Adrenal gland (tissue), 9 donors: ENCODE measurements at regions not wholly inside any gene's neighbourhood (a gene's known extent, or its start where the extent isn't known, plus 50 kb on each side); places are given as distances from the start of the nearest gene placed in this dataset.

Experiments used
- DNase-seq, 7 donors: peaks; one replicate each; pipeline ENCODE4 v3.0.0-alpha.2; 2019 to 2020
- H3K27ac ChIP-seq, 5 donors: fragments of 200-600 bp; sonication (generic) in 4 of 5; 1 replicate in 3 of 5; 2 replicates in 2 of 5; pipeline versions ENCODE4 v1.5.1 to v1.8.0; 2016 to 2020; ENCODE audit warnings: mild to moderate bottlenecking in 1 of 5
- H3K27me3 ChIP-seq: fragments of 200-600 bp; 2 replicates; pipeline ENCODE4 v1.8.0; 2021
- H3K36me3 ChIP-seq, 2 donors: fragments of 200-600 bp; replicated peaks in 1 of 2; 1 replicate in 1 of 2; 2 replicates in 1 of 2; pipeline versions ENCODE4 v1.5.1 to v1.8.0; 2018 to 2022
- H3K4me1 ChIP-seq, 2 donors: fragments of 200-600 bp; replicated peaks in 1 of 2; 1 replicate in 1 of 2; 2 replicates in 1 of 2; pipeline versions ENCODE4 v1.5.1 to v1.8.0; 2018 to 2021
- H3K4me3 ChIP-seq, 4 donors: fragments of 200-600 bp; sonication (generic) in 3 of 4; one replicate each; pipeline ENCODE4 v1.5.1; 2016 to 2018
- H3K9me3 ChIP-seq, 3 donors: fragments of 200-600 bp; sonication (generic) in 1 of 3; replicated peaks in 1 of 3; 1 replicate in 2 of 3; 2 replicates in 1 of 3; pipeline versions ENCODE4 v1.5.1 to v1.8.0; 2016 to 2021
- POLR2A ChIP-seq, 2 donors: fragments of 450-650 bp; IDR thresholded peaks; one replicate each; pipeline ENCODE4 v1.6.1; 2017; ENCODE audit warnings: antibody characterized with exemption in 2 of 2, mild to moderate bottlenecking in 2 of 2, moderate library complexity in 1 of 2
- WGBS, 4 donors: extraction: QIAGEN DNeasy Blood & Tissue Kit in 2 of 4; methylation state at CpG; one replicate each; pipeline versions ENCODE4 v1.1.5 to v1.1.7; 2013 to 2017; 5-methylcytosine and 5-hydroxymethylcytosine counted together
- intact Hi-C, 2 donors: fragments of 100-400 bp; cut with DNase I; formaldehyde crosslinking; loops; one replicate each; pipeline versions ENCODE4 v1.14.1 to v1.15.0; 2022 to 2023
- TF ChIP-seq, protein P1 (sequence below), 6 experiments: fragments of 450-650 bp in 4 of 6; fragments of 200-600 bp in 2 of 6; sonication (generic) in 1 of 6; IDR thresholded peaks; 1 replicate in 5 of 6; 2 replicates in 1 of 6; pipeline versions ENCODE4 v1.5.1 to v1.8.0; 2016 to 2021; ENCODE audit warnings: antibody characterized with exemption in 6 of 6, mild to moderate bottlenecking in 2 of 6, moderate library complexity in 1 of 6
- donor health status: healthy with polysubstance abuse.
- donor health status: Bipolar disorder and iron deficiency.
- donor health status: DM: yes; HTN: yes; CAD: no.
- donor health status: DM: no; HTN: no; CAD: no.
- donor health status: DM: no; HTN: no; CAD: no.

DNA sequence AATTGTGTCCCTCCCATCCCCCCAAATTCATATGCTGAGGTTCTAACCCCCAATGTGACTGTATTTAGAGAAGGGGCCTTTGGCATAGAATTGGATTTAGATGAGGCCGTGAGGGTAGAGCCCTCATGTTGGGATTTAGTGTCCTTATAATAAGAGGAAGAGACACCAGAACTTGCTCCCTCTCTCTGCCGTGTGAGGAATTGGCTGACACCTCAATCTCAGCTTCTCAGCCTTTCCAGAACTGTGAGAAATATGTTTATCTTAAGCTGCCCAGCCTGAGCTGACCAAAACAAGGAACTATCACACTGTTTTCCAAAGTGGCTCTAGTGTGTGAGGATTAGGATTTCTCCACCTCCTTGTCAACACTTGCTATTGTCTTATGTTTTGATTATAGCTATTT is 400.0 kb upstream of the FZD8 start:
- 80 to 91% (median 83%) methylated on average over 2 of the region's 2 CpGs for WGBS, 4 donors
- no peaks in the 10 kb centered on the region for H3K36me3 ChIP-seq
- H3K9me3 ChIP-seq, result no peaks in the 10 kb centered on the region
- H3K27me3 ChIP-seq, result no peaks in the 10 kb centered on the region
- H3K27ac ChIP-seq, result no peak overlapping the region
- intact Hi-C loops, result no loop called here
- TF ChIP-seq, protein P1, sequence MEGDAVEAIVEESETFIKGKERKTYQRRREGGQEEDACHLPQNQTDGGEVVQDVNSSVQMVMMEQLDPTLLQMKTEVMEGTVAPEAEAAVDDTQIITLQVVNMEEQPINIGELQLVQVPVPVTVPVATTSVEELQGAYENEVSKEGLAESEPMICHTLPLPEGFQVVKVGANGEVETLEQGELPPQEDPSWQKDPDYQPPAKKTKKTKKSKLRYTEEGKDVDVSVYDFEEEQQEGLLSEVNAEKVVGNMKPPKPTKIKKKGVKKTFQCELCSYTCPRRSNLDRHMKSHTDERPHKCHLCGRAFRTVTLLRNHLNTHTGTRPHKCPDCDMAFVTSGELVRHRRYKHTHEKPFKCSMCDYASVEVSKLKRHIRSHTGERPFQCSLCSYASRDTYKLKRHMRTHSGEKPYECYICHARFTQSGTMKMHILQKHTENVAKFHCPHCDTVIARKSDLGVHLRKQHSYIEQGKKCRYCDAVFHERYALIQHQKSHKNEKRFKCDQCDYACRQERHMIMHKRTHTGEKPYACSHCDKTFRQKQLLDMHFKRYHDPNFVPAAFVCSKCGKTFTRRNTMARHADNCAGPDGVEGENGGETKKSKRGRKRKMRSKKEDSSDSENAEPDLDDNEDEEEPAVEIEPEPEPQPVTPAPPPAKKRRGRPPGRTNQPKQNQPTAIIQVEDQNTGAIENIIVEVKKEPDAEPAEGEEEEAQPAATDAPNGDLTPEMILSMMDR (IDR thresholded peaks at IDR 0.05), result no peak
- no peak for TF ChIP-seq POLR2A (IDR thresholded peaks at IDR 0.05)
- no peaks in the 10 kb centered on the region for H3K4me1 ChIP-seq
- no peak overlapping the region for H3K4me3 ChIP-seq
- DNase-seq, result no peak

DNA sequence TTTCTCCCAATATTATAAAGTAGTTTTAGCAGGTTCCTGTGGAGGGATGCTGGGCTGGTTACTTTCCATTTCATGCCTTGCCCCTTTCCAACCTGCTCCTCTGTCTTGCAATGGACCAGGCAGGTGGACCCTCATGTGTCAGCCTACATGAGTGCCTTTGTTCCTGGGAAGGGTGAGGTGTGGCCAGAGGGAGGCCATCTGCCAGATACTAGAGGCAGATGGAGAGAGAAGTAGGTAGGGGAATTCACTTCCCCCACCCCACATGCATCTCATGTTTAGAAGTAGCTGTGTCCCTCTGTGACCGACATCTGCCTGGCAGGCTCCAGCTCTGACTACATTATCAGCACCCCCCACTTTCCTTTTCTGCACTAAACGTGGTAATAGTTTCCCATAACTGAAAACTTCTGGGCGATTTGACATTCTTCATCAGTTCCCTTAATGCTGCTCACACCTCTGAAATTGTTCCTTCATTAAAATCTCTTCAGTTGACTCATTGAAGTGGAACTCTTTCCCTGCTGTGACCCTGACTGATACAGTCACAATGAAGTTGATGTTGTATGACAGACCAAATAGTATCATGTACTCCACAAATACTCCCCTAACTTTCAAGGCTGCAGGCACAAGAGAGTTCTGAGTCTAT is 396.3 kb upstream of the FZD8 start:
- no peak overlapping the region for H3K27ac ChIP-seq
- no peaks in the 10 kb centered on the region for H3K9me3 ChIP-seq
- WGBS, 4 donors, result 70 to 80% (median 73%) methylated on average over 3 of the region's 3 CpGs
- no peaks in the 10 kb centered on the region for H3K27me3 ChIP-seq
- no peaks in the 10 kb centered on the region for H3K4me1 ChIP-seq
- H3K36me3 ChIP-seq, result no peaks in the 10 kb centered on the region
- intact Hi-C loops, result no loop called here
- no peak for TF ChIP-seq POLR2A (IDR thresholded peaks at IDR 0.05)
- TF ChIP-seq, protein P1 (IDR thresholded peaks at IDR 0.05), result no peak
- DNase-seq, result no peak
- no peak overlapping the region for H3K4me3 ChIP-seq

DNA sequence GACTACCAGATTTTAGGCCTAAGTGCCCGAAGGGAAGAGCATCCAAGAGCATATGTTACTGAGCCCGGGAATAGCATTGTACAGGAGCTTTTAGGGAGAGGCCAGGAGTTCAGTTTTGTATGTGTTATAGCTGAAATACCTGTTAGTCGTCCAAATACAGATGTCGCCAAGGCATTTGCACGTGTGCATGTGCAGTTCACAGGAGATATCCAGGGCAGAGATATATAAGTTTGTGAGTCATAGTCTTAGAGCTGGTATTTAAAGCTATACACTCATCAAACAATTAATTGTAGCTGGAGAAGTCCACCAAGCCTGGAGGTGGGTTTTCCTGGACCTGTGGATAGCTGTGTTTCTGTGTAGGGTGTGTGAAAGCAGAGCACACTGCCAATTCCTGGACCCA is 394.0 kb upstream of the FZD8 start:
- DNase-seq, result no peak
- Histone ChIP-seq H3K4me3 (no peak overlapping the region), H3K4me1 (no peaks in the 10 kb centered on the region), H3K36me3 (no peaks in the 10 kb centered on the region), H3K9me3 (no peaks in the 10 kb centered on the region), H3K27ac (no peak overlapping the region), H3K27me3 (no peaks in the 10 kb centered on the region)
- no peak for TF ChIP-seq POLR2A (IDR thresholded peaks at IDR 0.05)
- TF ChIP-seq, protein P1 (IDR thresholded peaks at IDR 0.05), result no peak
- intact Hi-C loops, result no loop called here
- 85 to 96% (median 87%) methylated on average over 5 of the region's 5 CpGs for whole genome bisulfite sequencing, 4 donors

DNA sequence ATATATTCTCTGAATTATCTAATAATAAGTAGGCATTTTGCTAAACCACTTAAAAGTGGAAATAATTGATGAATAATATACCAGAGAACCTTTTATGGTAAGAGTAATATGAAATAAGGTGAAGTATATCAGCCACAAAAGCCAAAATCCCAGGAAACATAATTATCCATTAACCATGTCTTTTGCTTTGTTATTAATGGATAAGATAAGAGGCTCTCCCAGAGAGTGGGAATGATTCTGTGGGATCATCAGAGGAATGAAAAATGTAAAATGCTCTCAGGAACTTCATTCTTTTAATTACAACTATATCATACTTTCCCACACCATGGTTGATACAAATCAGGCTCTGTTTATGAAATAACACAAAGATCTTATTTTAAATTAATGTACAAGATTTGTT is 391.7 kb upstream of the FZD8 start:
- intact Hi-C loops, result no loop called here
- no peaks in the 10 kb centered on the region for H3K36me3 ChIP-seq
- H3K4me3 ChIP-seq, result no peak overlapping the region
- no peak overlapping the region for H3K27ac ChIP-seq
- no peaks in the 10 kb centered on the region for H3K27me3 ChIP-seq
- TF ChIP-seq, protein P1 (IDR thresholded peaks at IDR 0.05), result no peak
- TF ChIP-seq POLR2A (IDR thresholded peaks at IDR 0.05), result no peak
- no peaks in the 10 kb centered on the region for H3K9me3 ChIP-seq
- H3K4me1 ChIP-seq, result no peaks in the 10 kb centered on the region
- DNase-seq, result no peak
